GM06990 (cell line): ENCODE measurements at regions not wholly inside any gene's neighbourhood (a gene's known extent, or its start where the extent isn't known, plus 50 kb on each side); places are given as distances from the start of the nearest gene placed in this dataset.

Experiments
- DNase-seq: peaks from one replicate; pipeline ENCODE4 v3.0.0-alpha.2; 2011; ENCODE audit not compliant: insufficient read length; ENCODE audit errors: extremely low read depth
- H3K27me3 ChIP-seq: replicated peaks from 2 replicates; pipeline ENCODE4 v1.6.0; 2011; ENCODE audit warnings: low read length; ENCODE audit not compliant: control insufficient read depth, insufficient read depth
- H3K36me3 ChIP-seq: 2 replicates; pipeline ENCODE4 v1.5.1; 2011; ENCODE audit warnings: low read length; ENCODE audit not compliant: control insufficient read depth, insufficient read depth
- H3K4me3 ChIP-seq: replicated peaks from 2 replicates; pipeline ENCODE4 v1.5.1; 2011; ENCODE audit warnings: low read depth, mild to moderate bottlenecking, control low read depth, low read length
- CTCF ChIP-seq: IDR thresholded peaks from 2 replicates; pipeline ENCODE4 v1.5.1; 2011; ENCODE audit warnings: low read length, control low read depth, mild to moderate bottlenecking, inconsistent platforms; ENCODE audit not compliant: insufficient read depth, poor library complexity, severe bottlenecking

DNA sequence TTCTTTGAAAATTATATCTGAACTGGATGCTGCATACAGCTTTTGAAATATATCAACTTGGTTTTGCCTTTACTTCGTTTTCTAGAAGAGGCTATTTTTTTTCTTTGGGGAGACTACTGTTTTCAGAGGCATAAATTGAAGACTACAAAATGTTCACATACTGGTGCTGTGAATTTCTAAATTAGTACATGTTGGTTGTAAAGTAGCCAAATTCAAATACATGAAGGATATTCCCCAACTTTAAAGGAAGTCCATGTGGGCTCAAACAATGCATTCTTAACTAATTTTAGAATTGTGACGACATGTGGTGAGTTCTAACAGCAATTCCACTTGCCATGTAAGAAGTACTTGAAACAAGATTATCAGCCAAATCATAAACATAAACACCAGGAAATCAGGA is 295.7 kb downstream of the TUSC7 start:
- no peaks in the 10 kb centered on the region for H3K36me3 ChIP-seq
- no peak overlapping the region for H3K4me3 ChIP-seq
- TF ChIP-seq CTCF, result no peak
- DNase-seq, result no peak
- no peaks in the 10 kb centered on the region for H3K27me3 ChIP-seq

DNA sequence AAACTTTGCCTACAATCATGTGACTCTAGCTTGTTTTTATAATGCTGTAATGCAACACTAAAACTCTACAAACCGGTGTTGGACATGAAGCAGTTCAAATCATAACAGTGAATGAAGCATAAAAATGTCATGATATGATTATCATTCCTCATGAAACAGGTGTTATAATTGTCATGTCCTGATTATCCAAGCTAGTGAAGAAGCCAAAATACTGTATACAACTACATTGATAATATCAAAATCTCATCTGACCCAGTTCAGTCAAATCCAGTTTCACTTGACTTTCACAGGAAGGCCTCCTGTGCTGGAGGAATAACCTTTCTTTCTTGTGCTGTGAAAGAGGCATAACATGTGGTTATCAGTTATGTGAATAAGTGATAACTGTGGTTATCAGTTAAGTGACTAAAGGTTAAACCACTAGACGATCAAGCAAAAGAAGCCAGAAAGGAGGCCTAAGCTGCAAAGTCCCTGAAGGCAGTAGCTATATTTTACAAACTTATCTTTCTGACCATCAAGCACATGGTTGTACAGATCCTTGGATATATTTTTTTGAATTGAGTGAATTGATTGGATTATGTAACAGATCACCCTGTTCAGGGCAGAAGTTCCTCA is 296.4 kb downstream of the TUSC7 start:
- H3K36me3 ChIP-seq, result no peaks in the 10 kb centered on the region
- no peaks in the 10 kb centered on the region for H3K27me3 ChIP-seq
- DNase-seq, result no peak
- H3K4me3 ChIP-seq, result no peak overlapping the region
- TF ChIP-seq CTCF, result no peak

GRCh38 chr3:117010318-117010717 is 300.7 kb downstream of the TUSC7 start:
- H3K27me3 ChIP-seq, result no peaks in the 10 kb centered on the region
- DNase-seq, result no peak
- TF ChIP-seq CTCF, result no peak
- H3K36me3 ChIP-seq, result no peaks in the 10 kb centered on the region
- H3K4me3 ChIP-seq, result no peak overlapping the region

GRCh38 chr3:117011687-117012250 is 302.2 kb downstream of the TUSC7 start:
- no peak for TF ChIP-seq CTCF
- Histone ChIP-seq H3K4me3 (no peak overlapping the region), H3K36me3 (no peaks in the 10 kb centered on the region), H3K27me3 (no peaks in the 10 kb centered on the region)
- no peak for DNase-seq

DNA sequence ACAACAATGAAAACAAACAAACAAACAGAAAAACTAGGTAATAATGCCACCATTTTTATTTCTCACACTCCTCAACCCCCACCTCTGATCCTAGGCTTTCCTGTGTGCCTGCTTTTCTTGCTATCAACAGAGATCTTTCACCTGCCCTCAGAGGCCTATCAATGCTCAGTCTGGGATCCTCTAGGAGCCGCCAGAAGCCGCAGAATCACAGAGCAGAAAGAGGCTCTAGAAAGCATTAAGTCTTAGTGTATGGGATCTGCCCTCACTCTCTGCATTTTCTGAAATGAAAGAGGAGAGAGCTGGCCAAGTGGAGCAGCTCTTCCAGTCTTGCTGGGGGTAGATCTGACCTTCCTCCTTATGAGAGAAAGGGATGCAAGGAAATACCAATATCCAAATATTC is 306.8 kb downstream of the TUSC7 start:
- TF ChIP-seq CTCF, result no peak
- no peaks in the 10 kb centered on the region for H3K27me3 ChIP-seq
- no peak for DNase-seq
- H3K4me3 ChIP-seq, result no peak overlapping the region
- no peaks in the 10 kb centered on the region for H3K36me3 ChIP-seq

- TF ChIP-seq CTCF, result no peak
- H3K4me3 ChIP-seq, result no peak overlapping the region
- H3K36me3 ChIP-seq, result no peaks in the 10 kb centered on the region
- peak; percentile 27 for DNase-seq
- no peaks in the 10 kb centered on the region for H3K27me3 ChIP-seq
These were observed 307.7 kb downstream of the TUSC7 start for GRCh38 chr3:117017135-117017894.
